ENCODE measurements at regions not wholly inside any gene's neighbourhood (a gene's known extent, or its start where the extent isn't known, plus 50 kb on each side); places are given as distances from the start of the nearest gene placed in this dataset.

DNA sequence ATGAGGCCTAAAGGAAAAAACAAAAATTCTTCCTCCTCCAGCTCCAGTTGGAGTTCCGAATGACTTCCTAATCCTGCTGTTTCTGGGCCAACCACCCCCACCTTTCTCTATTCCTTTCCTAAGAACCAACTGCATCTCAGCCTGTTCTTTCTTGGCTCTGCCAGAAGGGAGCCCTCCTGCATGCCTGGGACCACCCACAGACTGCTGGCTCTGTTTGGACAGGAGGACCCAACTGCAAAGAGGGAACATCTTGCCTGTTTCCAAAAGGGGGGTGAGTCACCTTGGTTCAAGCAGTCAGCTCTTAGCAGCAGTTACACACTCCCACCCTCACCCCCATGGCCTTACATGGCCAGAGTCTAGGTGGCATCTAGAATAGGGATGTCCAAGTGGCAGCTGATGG is 116.0 kb upstream of the PRICKLE2 start:
- H4K20me1 ChIP-seq (ENCODE audit: control insufficient read depth, extremely low read depth, insufficient read depth, low read length) = no peaks in the 10 kb centered on the region
- H3K36me3 ChIP-seq (ENCODE audit: control insufficient read depth, insufficient read depth, low read length) = no peaks in the 10 kb centered on the region
- no peak overlapping the region for H3K9ac ChIP-seq (ENCODE audit: insufficient read depth, low read length)
- H3K4me3 ChIP-seq (replicated peaks in 1 of 4; ENCODE audit: control extremely low read depth in 1 of 4, insufficient read depth in 1 of 4, low read depth in 3 of 4, low read length in 4 of 4) = peak overlapping the region in 1 of 4 experiments; percentile 38
- peak in 1 of 2 donors; percentile 68 for DNase-seq (ENCODE audit: low read depth in 2 of 2)
- peak overlapping the region; percentile 67 for H3K27ac ChIP-seq (ENCODE audit: insufficient read depth, low read length)
- peaks cover 38% of the 10 kb centered on the region for H3K4me1 ChIP-seq (ENCODE audit: control insufficient read depth, extremely low read depth, insufficient read depth, low read length)
- no peaks in the 10 kb centered on the region for H3K9me3 ChIP-seq (ENCODE audit: control insufficient read depth, insufficient read depth, low read depth, low read length)
- no peak overlapping the region for H2AFZ ChIP-seq (ENCODE audit: low read length)
- H3K4me2 ChIP-seq (ENCODE audit: extremely low read depth, insufficient read depth, low read length) = peak overlapping the region; percentile 70
- H3K27me3 ChIP-seq (ENCODE audit: control insufficient read depth, insufficient read depth, low read length) = no peaks in the 10 kb centered on the region
- TF ChIP-seq, protein P1, sequence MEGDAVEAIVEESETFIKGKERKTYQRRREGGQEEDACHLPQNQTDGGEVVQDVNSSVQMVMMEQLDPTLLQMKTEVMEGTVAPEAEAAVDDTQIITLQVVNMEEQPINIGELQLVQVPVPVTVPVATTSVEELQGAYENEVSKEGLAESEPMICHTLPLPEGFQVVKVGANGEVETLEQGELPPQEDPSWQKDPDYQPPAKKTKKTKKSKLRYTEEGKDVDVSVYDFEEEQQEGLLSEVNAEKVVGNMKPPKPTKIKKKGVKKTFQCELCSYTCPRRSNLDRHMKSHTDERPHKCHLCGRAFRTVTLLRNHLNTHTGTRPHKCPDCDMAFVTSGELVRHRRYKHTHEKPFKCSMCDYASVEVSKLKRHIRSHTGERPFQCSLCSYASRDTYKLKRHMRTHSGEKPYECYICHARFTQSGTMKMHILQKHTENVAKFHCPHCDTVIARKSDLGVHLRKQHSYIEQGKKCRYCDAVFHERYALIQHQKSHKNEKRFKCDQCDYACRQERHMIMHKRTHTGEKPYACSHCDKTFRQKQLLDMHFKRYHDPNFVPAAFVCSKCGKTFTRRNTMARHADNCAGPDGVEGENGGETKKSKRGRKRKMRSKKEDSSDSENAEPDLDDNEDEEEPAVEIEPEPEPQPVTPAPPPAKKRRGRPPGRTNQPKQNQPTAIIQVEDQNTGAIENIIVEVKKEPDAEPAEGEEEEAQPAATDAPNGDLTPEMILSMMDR (conservative IDR thresholded peaks at IDR 0.05 in 1 of 2, IDR thresholded peaks at IDR 0.05 in 1 of 2; ENCODE audit: low read depth in 1 of 2, low read length in 2 of 2) = no peak
- no peak for TF ChIP-seq EZH2 (IDR thresholded peaks at IDR 0.05; ENCODE audit: low read length, missing control alignments)
- H3K79me2 ChIP-seq (ENCODE audit: control insufficient read depth, insufficient read depth, low read length) = no peaks in the 10 kb centered on the region

DNA sequence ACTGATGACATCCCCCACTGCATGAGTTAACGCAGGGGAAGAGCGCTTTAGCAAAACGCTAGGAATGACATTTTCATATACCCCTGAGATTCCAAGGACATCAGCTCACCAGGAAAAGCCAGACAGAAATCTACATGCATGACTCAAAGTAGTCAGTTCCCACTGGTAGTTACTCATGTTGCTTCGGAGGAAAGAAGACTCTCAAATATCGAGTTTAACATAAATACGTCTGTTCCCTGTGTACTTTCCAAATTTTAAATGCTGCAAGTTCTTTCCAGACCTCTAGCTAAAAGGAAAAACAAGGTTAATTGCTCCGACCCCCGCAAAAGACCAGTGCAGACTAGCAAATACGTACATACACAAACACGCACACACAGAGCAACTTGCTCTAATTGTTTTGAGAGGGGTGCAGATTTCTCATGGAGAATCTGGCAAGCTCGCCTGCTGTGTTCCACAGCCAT is 115.4 kb upstream of the PRICKLE2 start:
- Histone ChIP-seq H2AFZ (ENCODE audit: low read length) (no peak overlapping the region), H4K20me1 (ENCODE audit: control insufficient read depth, extremely low read depth, insufficient read depth, low read length) (no peaks in the 10 kb centered on the region), H3K9ac (ENCODE audit: insufficient read depth, low read length) (peak overlapping the region; percentile 43), H3K79me2 (ENCODE audit: control insufficient read depth, insufficient read depth, low read length) (no peaks in the 10 kb centered on the region), H3K27ac (ENCODE audit: insufficient read depth, low read length) (peak overlapping the region; percentile 67), H3K27me3 (ENCODE audit: control insufficient read depth, insufficient read depth, low read length) (no peaks in the 10 kb centered on the region), H3K4me1 (ENCODE audit: control insufficient read depth, extremely low read depth, insufficient read depth, low read length) (peaks cover 38% of the 10 kb centered on the region), H3K4me2 (ENCODE audit: extremely low read depth, insufficient read depth, low read length) (peak overlapping the region; percentile 70), H3K36me3 (ENCODE audit: control insufficient read depth, insufficient read depth, low read length) (no peaks in the 10 kb centered on the region), H3K9me3 (ENCODE audit: control insufficient read depth, insufficient read depth, low read depth, low read length) (no peaks in the 10 kb centered on the region), H3K4me3 (replicated peaks in 1 of 4; ENCODE audit: control extremely low read depth in 1 of 4, insufficient read depth in 1 of 4, low read depth in 3 of 4, low read length in 4 of 4) (peak overlapping the region in 2 of 4 experiments; percentile 35 to 38)
- no peak for TF ChIP-seq EZH2 (IDR thresholded peaks at IDR 0.05; ENCODE audit: low read length, missing control alignments)
- TF ChIP-seq, protein P1 (conservative IDR thresholded peaks at IDR 0.05 in 1 of 2, IDR thresholded peaks at IDR 0.05 in 1 of 2; ENCODE audit: low read depth in 1 of 2, low read length in 2 of 2) = no peak
- peak; percentile 87 to 95 for DNase-seq (ENCODE audit: low read depth in 2 of 2)

- H3K27me3 ChIP-seq (ENCODE audit: control insufficient read depth, insufficient read depth, low read length) = no peaks in the 10 kb centered on the region
- H3K27ac ChIP-seq (ENCODE audit: insufficient read depth, low read length) = no peak overlapping the region
- no peak overlapping the region for H3K9ac ChIP-seq (ENCODE audit: insufficient read depth, low read length)
- H3K36me3 ChIP-seq (ENCODE audit: control insufficient read depth, insufficient read depth, low read length) = no peaks in the 10 kb centered on the region
- no peak for DNase-seq (ENCODE audit: low read depth in 2 of 2)
- H3K4me2 ChIP-seq (ENCODE audit: extremely low read depth, insufficient read depth, low read length) = no peak overlapping the region
- no peak overlapping the region for H3K4me3 ChIP-seq (replicated peaks in 1 of 4; ENCODE audit: control extremely low read depth in 1 of 4, insufficient read depth in 1 of 4, low read depth in 3 of 4, low read length in 4 of 4)
- no peaks in the 10 kb centered on the region for H3K79me2 ChIP-seq (ENCODE audit: control insufficient read depth, insufficient read depth, low read length)
- H3K4me1 ChIP-seq (ENCODE audit: control insufficient read depth, extremely low read depth, insufficient read depth, low read length) = peaks cover 8% of the 10 kb centered on the region
- H3K9me3 ChIP-seq (ENCODE audit: control insufficient read depth, insufficient read depth, low read depth, low read length) = no peaks in the 10 kb centered on the region
- H4K20me1 ChIP-seq (ENCODE audit: control insufficient read depth, extremely low read depth, insufficient read depth, low read length) = no peaks in the 10 kb centered on the region
- no peak overlapping the region for H2AFZ ChIP-seq (ENCODE audit: low read length)
- no peak for TF ChIP-seq EZH2 (IDR thresholded peaks at IDR 0.05; ENCODE audit: low read length, missing control alignments)
- TF ChIP-seq, protein P1 (conservative IDR thresholded peaks at IDR 0.05 in 1 of 2, IDR thresholded peaks at IDR 0.05 in 1 of 2; ENCODE audit: low read depth in 1 of 2, low read length in 2 of 2) = no peak
These were observed 111.2 kb upstream of the PRICKLE2 start for GRCh38 chr3:64336488-64336887.
